Esophagus muscularis mucosa (tissue), 4 donors: ENCODE measurements at regions not wholly inside any gene's neighbourhood (a gene's known extent, or its start where the extent isn't known, plus 50 kb on each side); places are given as distances from the start of the nearest gene placed in this dataset.

Experiments used
- DNase-seq: peaks from one replicate; pipeline ENCODE4 v3.0.0-alpha.2; 2017; ENCODE audit errors: extremely low spot score
- H3K27ac ChIP-seq, 4 donors: fragments of 200-600 bp; sonication (generic); replicated peaks in 1 of 4; 1 replicate in 3 of 4; 2 replicates in 1 of 4; pipeline ENCODE4 v1.5.1; 2016 to 2019; ENCODE audit warnings: mild to moderate bottlenecking in 1 of 4
- H3K27me3 ChIP-seq, 4 donors: fragments of 200-600 bp; sonication (generic); one replicate each; pipeline versions ENCODE4 v1.5.1 to v1.6.0; 2016 to 2019
- H3K36me3 ChIP-seq, 4 donors: fragments of 200-600 bp; sonication (generic); one replicate each; pipeline ENCODE4 v1.5.1; 2016 to 2019
- H3K4me1 ChIP-seq, 4 donors: fragments of 200-600 bp; sonication (generic); one replicate each; pipeline ENCODE4 v1.5.1; 2016 to 2019
- H3K4me3 ChIP-seq, 4 donors: fragments of 200-600 bp; sonication (generic); 1 replicate in 2 of 4; 2 replicates in 2 of 4; pipeline ENCODE4 v1.5.1; 2016 to 2019; ENCODE audit warnings: mild to moderate bottlenecking in 4 of 4, moderate library complexity in 1 of 4
- H3K9me3 ChIP-seq, 4 donors: fragments of 200-600 bp; sonication (generic); 1 replicate in 3 of 4; 2 replicates in 1 of 4; pipeline ENCODE4 v1.5.1; 2016 to 2019
- EP300 ChIP-seq: sonication (generic); formaldehyde crosslinking; IDR thresholded peaks from one replicate; pipeline ENCODE4 v1.6.1; 2017; ENCODE audit warnings: antibody characterized with exemption
- POLR2A ChIP-seq: fragments of 450-650 bp; IDR thresholded peaks from one replicate; pipeline ENCODE4 v1.6.1; 2017; ENCODE audit warnings: antibody characterized with exemption, moderate library complexity, mild to moderate bottlenecking, low read depth
- POLR2AphosphoS5 ChIP-seq, 2 donors: sonication (generic); formaldehyde crosslinking; IDR thresholded peaks; one replicate each; pipeline ENCODE4 v1.6.1; 2017; ENCODE audit warnings: antibody characterized with exemption in 2 of 2
- WGBS: methylation state at CpG from one replicate; pipeline ENCODE4 v1.1.5; 2018; 5-methylcytosine and 5-hydroxymethylcytosine counted together
- intact Hi-C: fragments of 100-400 bp; cut with DNase I; formaldehyde crosslinking; loops from one replicate; pipeline ENCODE4 v1.15.1; 2023
- TF ChIP-seq, protein P1 (sequence below), 3 experiments: fragments of 200-600 bp in 2 of 3; fragments of 450-650 bp in 1 of 3; sonication (generic) in 2 of 3; IDR thresholded peaks; one replicate each; pipeline ENCODE4 v1.5.1; 2017 to 2019; ENCODE audit warnings: antibody characterized with exemption in 3 of 3, mild to moderate bottlenecking in 2 of 3, moderate library complexity in 1 of 3

DNA sequence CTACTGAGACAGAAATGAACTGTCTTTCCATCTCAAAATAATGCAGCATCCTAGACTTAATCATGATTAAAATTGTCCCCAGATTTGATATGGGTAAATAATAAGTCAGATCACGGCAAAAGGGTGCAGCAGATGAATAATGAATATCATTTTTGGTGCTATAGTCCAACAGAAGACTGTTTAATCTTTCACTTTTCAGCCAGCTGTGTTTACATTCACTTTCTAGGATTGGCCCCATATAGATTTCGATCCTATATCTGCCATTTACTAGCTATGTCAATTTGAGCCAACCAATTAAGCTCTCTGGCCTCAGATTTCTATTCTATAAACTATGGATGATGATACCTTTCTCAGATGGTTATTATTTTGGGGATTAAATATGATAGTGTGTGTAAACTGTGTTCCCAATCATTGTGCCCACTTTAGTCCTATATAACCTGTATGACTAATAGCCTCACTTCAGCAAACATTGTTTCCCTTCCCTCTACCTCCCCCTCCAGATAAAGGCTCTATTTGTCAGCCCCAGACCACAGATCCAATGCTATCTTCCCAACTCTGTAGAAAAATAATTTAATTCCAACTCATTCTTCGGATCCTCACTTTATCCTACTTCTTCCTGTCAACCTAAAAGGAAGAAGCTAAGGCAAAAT, 53.6 kb upstream of the NT5E start:
- H3K4me1 ChIP-seq, result peaks cover 0 to 4% (median 0%) of the 10 kb centered on the region in 4 donors
- H3K9me3 ChIP-seq, result peaks cover 0 to 7% (median 5%) of the 10 kb centered on the region in 4 donors
- TF ChIP-seq POLR2AphosphoS5 (IDR thresholded peaks at IDR 0.05), result no peak
- TF ChIP-seq, protein P1, sequence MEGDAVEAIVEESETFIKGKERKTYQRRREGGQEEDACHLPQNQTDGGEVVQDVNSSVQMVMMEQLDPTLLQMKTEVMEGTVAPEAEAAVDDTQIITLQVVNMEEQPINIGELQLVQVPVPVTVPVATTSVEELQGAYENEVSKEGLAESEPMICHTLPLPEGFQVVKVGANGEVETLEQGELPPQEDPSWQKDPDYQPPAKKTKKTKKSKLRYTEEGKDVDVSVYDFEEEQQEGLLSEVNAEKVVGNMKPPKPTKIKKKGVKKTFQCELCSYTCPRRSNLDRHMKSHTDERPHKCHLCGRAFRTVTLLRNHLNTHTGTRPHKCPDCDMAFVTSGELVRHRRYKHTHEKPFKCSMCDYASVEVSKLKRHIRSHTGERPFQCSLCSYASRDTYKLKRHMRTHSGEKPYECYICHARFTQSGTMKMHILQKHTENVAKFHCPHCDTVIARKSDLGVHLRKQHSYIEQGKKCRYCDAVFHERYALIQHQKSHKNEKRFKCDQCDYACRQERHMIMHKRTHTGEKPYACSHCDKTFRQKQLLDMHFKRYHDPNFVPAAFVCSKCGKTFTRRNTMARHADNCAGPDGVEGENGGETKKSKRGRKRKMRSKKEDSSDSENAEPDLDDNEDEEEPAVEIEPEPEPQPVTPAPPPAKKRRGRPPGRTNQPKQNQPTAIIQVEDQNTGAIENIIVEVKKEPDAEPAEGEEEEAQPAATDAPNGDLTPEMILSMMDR (IDR thresholded peaks at IDR 0.05), result no peak
- TF ChIP-seq POLR2A, result no peak
- TF ChIP-seq EP300, result no peak
- H3K27ac ChIP-seq, result no peak overlapping the region
- DNase-seq, result no peak
- no peaks in the 10 kb centered on the region for H3K27me3 ChIP-seq
- intact Hi-C loops, result no loop called here
- H3K4me3 ChIP-seq, result no peak overlapping the region
- H3K36me3 ChIP-seq, result no peaks in the 10 kb centered on the region
- WGBS, result 74% methylated on average over 3 of the region's 3 CpGs

DNA sequence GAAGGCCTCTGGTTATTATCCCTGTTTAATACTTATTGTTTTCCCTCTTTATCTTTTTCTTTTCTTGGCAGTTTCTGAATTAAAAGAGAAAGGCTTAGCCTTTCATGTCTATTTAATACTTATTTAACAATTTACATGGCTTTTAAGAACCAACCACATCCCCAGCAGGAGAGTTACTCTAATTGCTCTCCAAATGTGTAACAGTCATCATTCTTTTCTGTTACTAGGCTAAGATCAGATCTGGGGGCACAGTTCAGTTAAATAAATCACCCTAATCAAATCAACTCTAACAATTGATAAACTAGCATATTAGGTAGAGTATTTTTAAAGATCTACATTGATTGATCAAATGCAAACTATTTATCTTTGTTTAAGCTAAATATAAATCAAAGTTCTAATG, 54.1 kb upstream of the NT5E start:
- H3K9me3 ChIP-seq, result peaks cover 0 to 7% (median 5%) of the 10 kb centered on the region in 4 donors
- no peaks in the 10 kb centered on the region for H3K27me3 ChIP-seq
- peaks cover 0 to 4% (median 0%) of the 10 kb centered on the region in 4 donors for H3K4me1 ChIP-seq
- no peaks in the 10 kb centered on the region for H3K36me3 ChIP-seq
- DNase-seq, result no peak
- no peak overlapping the region for H3K27ac ChIP-seq
- intact Hi-C loops, result no loop called here
- TF ChIP-seq EP300 (no peak), POLR2A (no peak), POLR2AphosphoS5 (IDR thresholded peaks at IDR 0.05) (no peak)
- TF ChIP-seq, protein P1 (IDR thresholded peaks at IDR 0.05), result no peak
- H3K4me3 ChIP-seq, result no peak overlapping the region

- no peak for TF ChIP-seq POLR2AphosphoS5 (IDR thresholded peaks at IDR 0.05)
- TF ChIP-seq, protein P1 (IDR thresholded peaks at IDR 0.05), result no peak
- no peak for TF ChIP-seq EP300
- no peak for TF ChIP-seq POLR2A
- Histone ChIP-seq H3K27me3 (no peaks in the 10 kb centered on the region), H3K36me3 (no peaks in the 10 kb centered on the region), H3K9me3 (peaks cover 0 to 7% (median 5%) of the 10 kb centered on the region in 4 donors), H3K4me3 (no peak overlapping the region), H3K4me1 (peaks cover 0 to 4% (median 0%) of the 10 kb centered on the region in 4 donors), H3K27ac (no peak overlapping the region)
- intact Hi-C loops, result no loop called here
- no peak for DNase-seq
- WGBS, result 88% methylated on average over 1 of the region's 1 CpG
These were observed 54.9 kb upstream of the NT5E start for GRCh38 chr6:85394853-85395538.

GRCh38 chr6:85394199-85394598, 55.7 kb upstream of the NT5E start:
- Histone ChIP-seq H3K27ac (no peak overlapping the region), H3K27me3 (no peaks in the 10 kb centered on the region), H3K9me3 (peaks cover 0 to 7% (median 5%) of the 10 kb centered on the region in 4 donors), H3K36me3 (no peaks in the 10 kb centered on the region), H3K4me3 (no peak overlapping the region), H3K4me1 (peaks cover 0 to 4% (median 0%) of the 10 kb centered on the region in 4 donors)
- no peak for TF ChIP-seq EP300
- TF ChIP-seq POLR2AphosphoS5 (IDR thresholded peaks at IDR 0.05), result no peak
- TF ChIP-seq POLR2A, result no peak
- TF ChIP-seq, protein P1 (IDR thresholded peaks at IDR 0.05), result no peak
- no peak for DNase-seq
- WGBS, result 72% methylated on average over 1 of the region's 1 CpG
- intact Hi-C loops, result no loop called here
